Muscle layer of duodenum (tissue), 2 donors: ENCODE measurements at regions not wholly inside any gene's neighbourhood (a gene's known extent, or its start where the extent isn't known, plus 50 kb on each side); places are given as distances from the start of the nearest gene placed in this dataset.
"Not testable (repeated sequence)": the region's sequence is repeated elsewhere in the genome, so short reads cannot be mapped to it uniquely, and the experiment has no call there.

ENCODE experiments used
- H3K27ac ChIP-seq: one replicate; pipeline ENCODE4 v1.7.0; 2013; ENCODE audit warnings: mild to moderate bottlenecking, low read length
- H3K27me3 ChIP-seq: one replicate; pipeline ENCODE4 v1.7.0; 2013; ENCODE audit warnings: low read depth, mild to moderate bottlenecking, control low read depth, low read length
- H3K36me3 ChIP-seq, 2 donors: one replicate each; pipeline ENCODE4 v1.7.0; 2013; ENCODE audit warnings: low read length in 2 of 2, control low read depth in 1 of 2, mild to moderate bottlenecking in 1 of 2; ENCODE audit not compliant: insufficient read depth in 2 of 2, control insufficient read depth in 1 of 2
- H3K4me1 ChIP-seq, 2 donors: one replicate each; pipeline ENCODE4 v1.7.0; 2013; ENCODE audit warnings: low read length in 2 of 2, mild to moderate bottlenecking in 2 of 2, control low read depth in 1 of 2, moderate library complexity in 1 of 2; ENCODE audit not compliant: insufficient read depth in 2 of 2, control insufficient read depth in 1 of 2
- H3K4me3 ChIP-seq, 2 donors: one replicate each; pipeline ENCODE4 v1.7.0; 2013; ENCODE audit warnings: low read length in 2 of 2, low read depth in 1 of 2, mild to moderate bottlenecking in 1 of 2
- H3K9me3 ChIP-seq, 2 donors: one replicate each; pipeline ENCODE4 v1.7.0; 2013; ENCODE audit warnings: low read length in 2 of 2, control low read depth in 1 of 2, mild to moderate bottlenecking in 1 of 2; ENCODE audit not compliant: control insufficient read depth in 1 of 2
- donor health status: healthy.

GRCh38 chr5:68020461-68020969 lies 195.0 kb upstream of the PIK3R1 start:
- H3K4me1 ChIP-seq, H3K27me3 ChIP-seq, H3K9me3 ChIP-seq, H3K27ac ChIP-seq, H3K4me3 ChIP-seq, H3K36me3 ChIP-seq: not testable (repeated sequence)

DNA sequence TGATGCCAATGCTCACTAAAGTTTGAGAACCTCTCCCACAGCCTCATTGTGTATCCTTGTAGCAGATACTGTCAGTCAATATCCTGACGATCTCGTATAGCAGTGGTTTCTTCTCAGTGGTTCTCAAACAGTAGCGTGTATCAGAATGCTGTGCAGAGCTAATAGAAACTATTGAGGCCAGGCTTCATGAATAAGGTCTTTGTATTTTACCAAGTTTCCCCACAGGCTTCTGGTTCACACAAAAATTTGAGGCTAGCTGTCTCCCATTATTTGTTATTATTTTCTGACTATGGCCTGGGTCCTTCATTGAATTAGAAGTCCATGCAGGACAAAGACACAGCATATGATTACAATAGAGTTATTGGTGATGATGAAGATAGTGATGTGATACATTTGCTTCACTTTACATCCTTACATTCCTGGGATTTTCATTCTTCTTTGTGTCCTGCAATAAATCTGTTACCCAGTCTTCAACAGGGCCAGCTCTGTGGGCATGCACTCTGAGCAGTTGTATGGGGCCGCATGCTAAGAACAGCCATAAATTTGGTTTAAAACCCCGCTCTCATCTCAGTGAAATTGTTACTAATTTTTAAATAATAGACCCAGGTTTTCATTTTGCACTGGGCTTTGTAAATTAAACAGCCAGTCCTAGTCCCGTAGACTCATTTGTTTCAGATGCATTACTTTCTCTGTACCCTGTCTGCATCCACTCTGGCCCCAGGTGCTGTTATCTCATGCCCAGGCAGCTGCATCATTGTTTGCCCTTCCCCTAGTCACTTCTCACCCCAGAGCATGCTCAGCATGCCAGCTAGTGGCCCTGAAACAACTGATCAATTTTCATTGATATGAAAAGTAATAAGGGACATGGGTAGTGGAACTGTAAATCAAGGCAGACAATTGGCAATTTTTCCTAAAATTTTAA lies 199.9 kb upstream of the PIK3R1 start:
- H3K9me3 ChIP-seq: no peaks in the 10 kb centered on the region
- no peak overlapping the region for H3K27ac ChIP-seq
- no peaks in the 10 kb centered on the region for H3K27me3 ChIP-seq
- H3K4me1 ChIP-seq: peaks cover 0 to 4% of the 10 kb centered on the region in 2 donors
- no peak overlapping the region for H3K4me3 ChIP-seq
- H3K36me3 ChIP-seq: no peaks in the 10 kb centered on the region

GRCh38 chr5:68012831-68013230 lies 202.7 kb upstream of the PIK3R1 start:
- H3K4me3 ChIP-seq: no peak overlapping the region
- H3K36me3 ChIP-seq: no peaks in the 10 kb centered on the region

DNA sequence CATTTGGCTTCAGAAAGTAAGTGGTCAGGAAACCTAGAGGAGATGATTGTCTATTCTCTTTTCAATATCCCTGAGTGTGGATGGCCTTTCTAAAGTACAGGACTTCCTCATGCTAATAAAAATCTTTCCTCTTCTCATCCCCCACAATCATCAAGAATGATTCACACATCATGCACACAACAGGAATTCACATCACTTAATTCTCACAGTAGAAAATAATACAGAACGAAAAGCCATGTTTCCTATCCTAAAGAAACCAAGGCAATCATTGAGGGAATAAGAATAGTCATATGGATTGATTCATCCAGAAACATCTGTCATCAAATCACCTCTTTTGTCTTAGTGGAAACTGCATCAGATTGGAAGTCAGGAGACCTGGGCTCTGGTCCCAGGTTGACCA lies 203.1 kb upstream of the PIK3R1 start:
- Histone ChIP-seq H3K9me3 (no peaks in the 10 kb centered on the region), H3K36me3 (no peaks in the 10 kb centered on the region), H3K27me3 (no peaks in the 10 kb centered on the region), H3K4me1 (peaks cover 0 to 4% of the 10 kb centered on the region in 2 donors), H3K27ac (no peak overlapping the region), H3K4me3 (no peak overlapping the region)

More at GRCh38 chr5:68012831-68013230, 202.7 kb upstream of the PIK3R1 start:
- no peaks in the 10 kb centered on the region for H3K9me3 ChIP-seq
- no peaks in the 10 kb centered on the region for H3K27me3 ChIP-seq
- no peak overlapping the region for H3K27ac ChIP-seq
- peaks cover 0 to 4% of the 10 kb centered on the region in 2 donors for H3K4me1 ChIP-seq

DNA sequence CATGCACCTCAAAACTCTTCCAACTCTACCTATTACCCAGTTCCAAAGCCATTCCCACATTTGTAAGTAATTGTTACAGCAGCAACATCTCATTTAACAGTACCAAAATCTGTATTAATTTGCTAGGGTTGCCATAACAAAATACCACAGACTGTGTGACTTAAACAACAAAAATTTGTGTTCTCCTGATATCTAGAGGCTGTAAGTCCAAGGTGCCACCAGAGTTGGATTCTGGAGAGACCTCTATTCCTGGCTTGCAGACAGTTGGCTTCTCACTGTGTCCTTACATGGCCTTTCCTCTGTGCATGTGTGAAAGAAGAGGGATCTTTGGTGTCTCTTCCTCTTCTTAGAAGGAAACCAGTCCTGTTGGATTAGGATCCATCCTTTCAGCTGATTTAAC lies 203.8 kb upstream of the PIK3R1 start:
- H3K4me3 ChIP-seq: no peak overlapping the region
- no peaks in the 10 kb centered on the region for H3K9me3 ChIP-seq
- H3K36me3 ChIP-seq: no peaks in the 10 kb centered on the region
- no peaks in the 10 kb centered on the region for H3K27me3 ChIP-seq
- H3K27ac ChIP-seq: no peak overlapping the region
- peaks cover 0 to 4% of the 10 kb centered on the region in 2 donors for H3K4me1 ChIP-seq

- no peak overlapping the region for H3K27ac ChIP-seq
- peaks cover 0 to 4% of the 10 kb centered on the region in 2 donors for H3K4me1 ChIP-seq
- H3K36me3 ChIP-seq: no peaks in the 10 kb centered on the region
- H3K4me3 ChIP-seq: no peak overlapping the region
- H3K27me3 ChIP-seq: no peaks in the 10 kb centered on the region
- no peaks in the 10 kb centered on the region for H3K9me3 ChIP-seq
Measured at GRCh38 chr5:68011259-68011760, 204.2 kb upstream of the PIK3R1 start.

DNA sequence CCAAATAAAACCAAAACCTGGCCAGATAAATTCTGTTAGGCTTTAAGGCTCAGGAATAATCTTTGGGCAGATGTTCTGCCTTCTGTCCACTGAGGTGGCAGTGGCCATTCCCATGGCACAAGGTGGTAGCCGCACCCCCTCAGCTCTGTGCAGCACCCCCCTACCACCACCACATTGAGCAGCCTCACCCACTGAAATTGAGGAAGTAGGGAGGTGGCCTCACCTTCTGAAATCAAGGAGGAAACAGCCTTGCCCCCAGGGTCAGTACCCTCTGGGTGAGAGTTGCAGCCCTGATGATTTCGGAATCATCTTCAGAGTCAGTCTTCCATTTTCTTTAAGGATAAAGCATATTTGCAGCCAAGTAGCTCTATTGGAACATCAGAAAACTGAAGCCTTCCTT lies 204.8 kb upstream of the PIK3R1 start:
- H3K27ac ChIP-seq: no peak overlapping the region
- no peak overlapping the region for H3K4me3 ChIP-seq
- H3K9me3 ChIP-seq: no peaks in the 10 kb centered on the region
- H3K4me1 ChIP-seq: peaks cover 0 to 4% of the 10 kb centered on the region in 2 donors
- H3K36me3 ChIP-seq: no peaks in the 10 kb centered on the region
- no peaks in the 10 kb centered on the region for H3K27me3 ChIP-seq

DNA sequence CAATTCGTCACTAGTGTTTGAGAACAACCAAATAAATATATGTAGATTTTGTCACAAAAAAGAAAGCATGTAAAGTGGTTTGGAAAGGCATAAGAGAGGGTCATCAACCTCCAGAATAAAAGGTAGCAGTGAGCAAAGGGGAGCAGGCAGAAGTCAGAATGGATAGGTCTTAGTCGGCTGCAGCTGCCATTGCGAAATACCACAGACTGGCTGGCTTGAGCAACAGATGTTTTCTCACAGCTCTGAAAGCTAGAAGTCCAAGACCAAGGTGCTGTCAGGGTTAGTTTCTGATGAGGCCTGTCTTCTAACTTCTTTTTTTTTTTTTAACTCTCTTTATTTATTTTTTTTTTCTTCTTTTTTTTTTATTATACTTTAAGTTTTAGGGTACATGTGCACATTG lies 208.1 kb upstream of the PIK3R1 start:
- H3K4me3 ChIP-seq: no peak overlapping the region
- no peaks in the 10 kb centered on the region for H3K27me3 ChIP-seq
- no peaks in the 10 kb centered on the region for H3K4me1 ChIP-seq
- H3K9me3 ChIP-seq: no peaks in the 10 kb centered on the region
- no peak overlapping the region for H3K27ac ChIP-seq
- no peaks in the 10 kb centered on the region for H3K36me3 ChIP-seq

GRCh38 chr5:68002836-68003235 lies 212.7 kb upstream of the PIK3R1 start:
- no peaks in the 10 kb centered on the region for H3K27me3 ChIP-seq
- no peaks in the 10 kb centered on the region for H3K9me3 ChIP-seq
- H3K36me3 ChIP-seq: no peaks in the 10 kb centered on the region
- H3K4me1 ChIP-seq: no peaks in the 10 kb centered on the region
- no peak overlapping the region for H3K4me3 ChIP-seq
- H3K27ac ChIP-seq: no peak overlapping the region

DNA sequence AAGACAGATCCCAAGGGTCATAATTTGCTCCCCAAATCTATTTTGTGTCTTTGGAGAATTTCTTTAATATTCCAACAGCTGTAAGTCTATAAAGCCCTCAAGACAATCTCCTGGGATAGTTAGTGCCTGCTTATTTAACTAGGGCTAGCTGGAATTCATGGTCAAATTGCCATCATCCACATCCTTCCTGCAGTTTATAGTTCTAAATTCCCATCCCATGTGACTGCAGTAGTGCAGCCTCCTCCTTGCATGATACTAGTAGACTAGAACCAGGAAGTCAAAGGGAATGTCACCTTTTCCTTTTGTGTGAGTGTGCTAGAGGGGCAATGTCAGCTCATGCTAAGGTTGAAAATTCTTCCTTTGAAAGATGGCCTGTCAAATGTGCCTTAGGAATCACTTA lies 214.8 kb upstream of the PIK3R1 start:
- Histone ChIP-seq H3K4me1 (no peaks in the 10 kb centered on the region), H3K27ac (no peak overlapping the region), H3K9me3 (no peaks in the 10 kb centered on the region), H3K36me3 (no peaks in the 10 kb centered on the region), H3K27me3 (no peaks in the 10 kb centered on the region), H3K4me3 (no peak overlapping the region)

- H3K9me3 ChIP-seq: no peaks in the 10 kb centered on the region
- H3K27ac ChIP-seq: no peak overlapping the region
- no peaks in the 10 kb centered on the region for H3K27me3 ChIP-seq
- H3K4me3 ChIP-seq: no peak overlapping the region
- no peaks in the 10 kb centered on the region for H3K36me3 ChIP-seq
- no peaks in the 10 kb centered on the region for H3K4me1 ChIP-seq
Measured at GRCh38 chr5:67999391-67999790, 216.2 kb upstream of the PIK3R1 start.
